ENCODE measurements at regions not wholly inside any gene's neighbourhood (a gene's known extent, or its start where the extent isn't known, plus 50 kb on each side); places are given as distances from the start of the nearest gene placed in this dataset.

GRCh38 chr11:71335371-71335770, 83.0 kb upstream of the SHANK2 start:
- CTCF ChIA-PET, result no interaction called here
- H3K4me1 ChIP-seq (ENCODE audit: insufficient read depth, low read length, poor library complexity, severe bottlenecking), result no peaks in the 10 kb centered on the region
- intact Hi-C loops (cut with micrococcal nuclease; ENCODE audit: unreplicated experiment), result no loop called here
- H3K27me3 ChIP-seq (replicated peaks; ENCODE audit: insufficient read depth, low read depth, low read length, poor library complexity), result no peaks in the 10 kb centered on the region
- H3K27ac ChIP-seq (ENCODE audit: low read depth, low read length, poor library complexity, severe bottlenecking), result no peak overlapping the region
- DNase-seq (ENCODE audit: low spot score), result no peak
- POLR2A ChIA-PET (ENCODE audit: low non-redundant PET), result no interaction called here
- peaks cover 22% of the 10 kb centered on the region for H3K9me3 ChIP-seq (ENCODE audit: low read depth, low read length, poor library complexity, severe bottlenecking)
- no peaks in the 10 kb centered on the region for H3K36me3 ChIP-seq (ENCODE audit: insufficient read depth, low read length, poor library complexity, severe bottlenecking)
- BruUV-seq (replicated peaks), result no TSS peak
- TF ChIP-seq CTCF (conservative IDR thresholded peaks at IDR 0.05; ENCODE audit: low read depth, low read length), result no peak
- TF ChIP-seq EZH2 (IDR thresholded peaks at IDR 0.05; ENCODE audit: borderline replicate concordance, low read depth, low read length, poor library complexity, severe bottlenecking), result no peak
- H3K4me3 ChIP-seq (ENCODE audit: low read depth, low read length, poor library complexity, severe bottlenecking), result no peak overlapping the region

DNA sequence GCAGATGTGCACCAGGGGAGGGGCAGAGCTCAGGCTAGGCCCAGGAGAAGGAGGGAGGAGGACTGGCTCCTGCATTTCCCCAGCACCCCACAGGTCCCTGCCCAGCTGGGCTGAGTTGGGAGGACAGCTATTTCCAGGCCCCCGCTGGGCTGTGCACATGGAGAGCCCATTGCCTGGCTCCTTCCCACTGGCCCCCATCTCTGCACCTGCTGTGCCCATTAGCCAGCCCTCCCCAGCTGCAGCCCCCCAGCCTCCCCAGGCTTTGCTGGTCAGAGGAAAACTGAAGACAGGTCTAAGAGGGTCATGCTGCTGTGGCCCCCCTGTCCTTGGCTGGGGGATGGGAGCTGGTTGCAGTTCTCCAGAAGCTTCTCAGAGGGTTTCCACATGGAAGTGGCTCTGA, 81.8 kb upstream of the SHANK2 start:
- CTCF ChIA-PET, result interaction anchor here (0.5 kb wide), 1 partner anchor 145 kb away, joined by 4 read pairs; no protein-coding TSS in a partner anchor
- Histone ChIP-seq H3K27ac (ENCODE audit: low read depth, low read length, poor library complexity, severe bottlenecking) (no peak overlapping the region), H3K4me3 (ENCODE audit: low read depth, low read length, poor library complexity, severe bottlenecking) (no peak overlapping the region), H3K36me3 (ENCODE audit: insufficient read depth, low read length, poor library complexity, severe bottlenecking) (no peaks in the 10 kb centered on the region), H3K9me3 (ENCODE audit: low read depth, low read length, poor library complexity, severe bottlenecking) (peaks cover 20% of the 10 kb centered on the region), H3K27me3 (replicated peaks; ENCODE audit: insufficient read depth, low read depth, low read length, poor library complexity) (no peaks in the 10 kb centered on the region), H3K4me1 (ENCODE audit: insufficient read depth, low read length, poor library complexity, severe bottlenecking) (no peaks in the 10 kb centered on the region)
- no peak for DNase-seq (ENCODE audit: low spot score)
- no TSS peak for BruUV-seq (replicated peaks)
- POLR2A ChIA-PET (ENCODE audit: low non-redundant PET), result no interaction called here
- intact Hi-C loops (cut with micrococcal nuclease; ENCODE audit: unreplicated experiment), result no loop called here
- TF ChIP-seq CTCF (conservative IDR thresholded peaks at IDR 0.05; ENCODE audit: low read depth, low read length) (no peak), EZH2 (IDR thresholded peaks at IDR 0.05; ENCODE audit: borderline replicate concordance, low read depth, low read length, poor library complexity, severe bottlenecking) (no peak)

DNA sequence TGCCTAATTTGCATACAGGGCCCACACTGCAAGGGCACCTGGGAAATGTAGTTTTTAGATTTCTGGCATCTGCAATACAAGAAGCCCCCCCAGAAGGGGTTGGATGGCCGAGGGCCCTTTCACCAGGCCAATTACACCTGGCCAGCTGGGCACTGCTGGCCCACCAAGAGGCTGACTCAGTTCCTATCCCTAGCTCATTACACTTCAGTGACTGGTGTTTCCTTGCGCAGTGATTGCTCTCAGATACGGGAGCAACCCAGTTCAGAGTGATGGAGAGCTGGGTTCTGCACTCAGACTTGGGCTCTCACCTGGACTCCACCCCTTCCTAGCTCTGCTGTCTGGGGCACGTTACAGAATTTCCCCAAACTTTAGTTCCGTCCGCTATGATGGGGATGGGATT, 81.1 kb upstream of the SHANK2 start:
- Histone ChIP-seq H3K9me3 (ENCODE audit: low read depth, low read length, poor library complexity, severe bottlenecking) (peaks cover 18% of the 10 kb centered on the region), H3K36me3 (ENCODE audit: insufficient read depth, low read length, poor library complexity, severe bottlenecking) (no peaks in the 10 kb centered on the region), H3K4me1 (ENCODE audit: insufficient read depth, low read length, poor library complexity, severe bottlenecking) (no peaks in the 10 kb centered on the region), H3K4me3 (ENCODE audit: low read depth, low read length, poor library complexity, severe bottlenecking) (no peak overlapping the region), H3K27me3 (replicated peaks; ENCODE audit: insufficient read depth, low read depth, low read length, poor library complexity) (no peaks in the 10 kb centered on the region), H3K27ac (ENCODE audit: low read depth, low read length, poor library complexity, severe bottlenecking) (no peak overlapping the region)
- TF ChIP-seq EZH2 (IDR thresholded peaks at IDR 0.05; ENCODE audit: borderline replicate concordance, low read depth, low read length, poor library complexity, severe bottlenecking), result no peak
- TF ChIP-seq CTCF (conservative IDR thresholded peaks at IDR 0.05; ENCODE audit: low read depth, low read length), result no peak
- DNase-seq (ENCODE audit: low spot score), result no peak
- POLR2A ChIA-PET (ENCODE audit: low non-redundant PET), result no interaction called here
- CTCF ChIA-PET, result no interaction called here
- no TSS peak for BruUV-seq (replicated peaks)
- intact Hi-C loops (cut with micrococcal nuclease; ENCODE audit: unreplicated experiment), result no loop called here

Data from A673 (cell line).